AG04449 (cell line): ENCODE measurements at regions not wholly inside any gene's neighbourhood (a gene's known extent, or its start where the extent isn't known, plus 50 kb on each side); places are given as distances from the start of the nearest gene placed in this dataset.
"Not testable (repeated sequence)": the region's sequence is repeated elsewhere in the genome, so short reads cannot be mapped to it uniquely, and the experiment has no call there.

ENCODE experiments used
- CTCF ChIA-PET: fragments of 350-600 bp; formaldehyde crosslinking; extraction: SDS; loops from one replicate; lab custom pipeline; 2021; ENCODE audit warnings: antibody characterized with exemption; lab: Yijun Ruan, JAX
- POLR2A ChIA-PET: fragments of 400-600, 350-600 bp; formaldehyde crosslinking; extraction: SDS; loops from one replicate; lab custom pipeline; 2020; ENCODE audit warnings: antibody characterized with exemption, inconsistent platforms; lab: Yijun Ruan, JAX
- DNase-seq: peaks from one replicate; pipeline ENCODE4 v3.0.0-alpha.2; 2010; ENCODE audit warnings: low read depth, low spot score
- H3K4me3 ChIP-seq: 2 replicates; pipeline ENCODE4 v1.5.1; 2011; ENCODE audit warnings: low read depth, mild to moderate bottlenecking, control low read depth, low read length
- CTCF ChIP-seq: IDR thresholded peaks from one replicate; pipeline ENCODE4 v1.5.1; 2011; ENCODE audit warnings: mild to moderate bottlenecking, moderate library complexity, low read length, control low read depth, inconsistent platforms; ENCODE audit not compliant: insufficient read depth; ENCODE audit errors: missing control alignments

DNA sequence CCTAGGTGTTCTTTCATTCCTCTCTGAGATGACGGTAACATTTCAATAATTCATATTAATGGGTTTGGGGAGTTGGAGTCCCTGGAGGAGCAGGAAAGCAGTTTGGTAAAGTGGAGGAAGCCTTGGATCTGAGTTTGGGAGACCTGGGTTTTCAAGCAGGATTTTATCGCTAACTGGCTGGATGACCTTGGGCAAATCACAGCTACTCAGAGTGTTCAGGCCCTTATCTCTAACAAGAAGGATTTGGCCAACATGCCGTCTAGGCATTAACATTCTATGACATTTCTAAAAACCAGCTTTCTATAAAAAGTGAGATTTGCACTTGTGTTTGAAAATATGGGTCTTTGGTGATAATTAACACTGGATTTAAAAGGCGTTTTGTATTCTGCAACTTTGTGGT, 59.7 kb upstream of the MEX3C start:
- DNase-seq = no peak
- CTCF ChIA-PET = no interaction called here
- H3K4me3 ChIP-seq = no peak overlapping the region
- POLR2A ChIA-PET = no interaction called here
- TF ChIP-seq CTCF = no peak

DNA sequence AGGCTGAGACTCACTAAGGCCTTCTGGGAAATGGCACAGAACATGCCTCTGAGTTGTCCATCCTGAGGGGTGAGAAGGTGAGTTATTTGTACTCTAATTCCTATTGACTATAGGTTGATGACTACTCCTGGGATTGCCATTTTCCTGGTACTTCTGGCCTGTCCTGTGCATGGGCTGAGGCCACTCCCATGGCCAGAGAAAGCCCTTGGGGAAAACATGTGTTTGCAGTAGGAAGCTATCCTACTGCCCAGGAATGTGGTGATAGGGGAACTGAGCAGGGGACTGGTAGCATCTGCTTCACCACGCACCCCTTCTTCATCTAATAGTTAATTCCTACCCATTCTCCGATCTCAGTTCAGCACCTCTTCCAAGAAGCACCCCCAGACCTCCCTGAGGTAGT, 62.6 kb upstream of the MEX3C start:
- no peak overlapping the region for H3K4me3 ChIP-seq
- ChIA-PET POLR2A (no interaction called here), CTCF (no interaction called here)
- TF ChIP-seq CTCF = no peak
- DNase-seq = no peak

DNA sequence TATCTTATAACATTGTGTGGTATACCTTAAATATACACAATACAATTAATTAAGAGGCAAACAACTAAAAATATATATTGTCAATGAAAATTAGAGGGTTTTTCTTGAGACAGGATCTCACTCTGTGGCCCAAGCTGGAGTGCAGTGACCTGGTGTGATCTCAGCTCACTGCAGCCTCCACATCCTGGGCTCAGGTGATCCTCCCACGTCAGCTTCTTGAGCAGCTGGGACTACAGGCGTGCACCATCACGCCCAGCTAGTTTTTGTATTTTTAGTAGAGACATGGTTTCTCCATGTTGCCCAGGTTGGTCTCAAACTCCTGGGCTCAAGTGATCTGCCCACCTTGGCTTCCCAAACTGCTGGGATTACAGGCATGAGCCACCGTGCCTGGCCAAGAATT, 68.6 kb upstream of the MEX3C start:
- POLR2A ChIA-PET, H3K4me3 ChIP-seq, CTCF ChIA-PET, DNase-seq: not testable (repeated sequence)

DNA sequence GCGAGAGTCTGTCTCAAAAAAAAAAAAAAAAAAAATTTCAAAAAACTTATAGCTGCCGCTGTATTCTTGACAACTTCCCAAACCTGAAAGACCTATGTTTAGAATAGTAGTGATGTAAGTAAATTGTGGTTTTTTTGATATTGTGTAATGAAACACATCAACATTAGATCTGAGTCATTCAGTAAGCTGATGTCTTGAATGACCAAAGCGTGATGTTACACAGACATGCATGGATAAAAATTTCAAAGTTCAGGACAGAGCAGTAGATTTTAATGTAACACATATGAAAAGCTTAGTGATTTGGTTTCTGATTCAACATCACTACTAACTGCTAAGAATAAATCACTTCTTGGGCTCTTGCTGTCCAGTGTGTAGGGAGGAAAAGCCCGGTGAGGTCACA, 69.3 kb upstream of the MEX3C start:
- CTCF ChIA-PET = no interaction called here
- no peak overlapping the region for H3K4me3 ChIP-seq
- no peak for TF ChIP-seq CTCF
- POLR2A ChIA-PET = interaction anchor here (0.5 kb wide), 1 partner anchor 9 kb away, joined by 3 read pairs; no protein-coding TSS in a partner anchor
- no peak for DNase-seq

GRCh38 chr18:51273437-51273836, 76.0 kb upstream of the MEX3C start:
- ChIA-PET CTCF (no interaction called here), POLR2A (no interaction called here)
- DNase-seq = no peak
- no peak for TF ChIP-seq CTCF
- no peak overlapping the region for H3K4me3 ChIP-seq

DNA sequence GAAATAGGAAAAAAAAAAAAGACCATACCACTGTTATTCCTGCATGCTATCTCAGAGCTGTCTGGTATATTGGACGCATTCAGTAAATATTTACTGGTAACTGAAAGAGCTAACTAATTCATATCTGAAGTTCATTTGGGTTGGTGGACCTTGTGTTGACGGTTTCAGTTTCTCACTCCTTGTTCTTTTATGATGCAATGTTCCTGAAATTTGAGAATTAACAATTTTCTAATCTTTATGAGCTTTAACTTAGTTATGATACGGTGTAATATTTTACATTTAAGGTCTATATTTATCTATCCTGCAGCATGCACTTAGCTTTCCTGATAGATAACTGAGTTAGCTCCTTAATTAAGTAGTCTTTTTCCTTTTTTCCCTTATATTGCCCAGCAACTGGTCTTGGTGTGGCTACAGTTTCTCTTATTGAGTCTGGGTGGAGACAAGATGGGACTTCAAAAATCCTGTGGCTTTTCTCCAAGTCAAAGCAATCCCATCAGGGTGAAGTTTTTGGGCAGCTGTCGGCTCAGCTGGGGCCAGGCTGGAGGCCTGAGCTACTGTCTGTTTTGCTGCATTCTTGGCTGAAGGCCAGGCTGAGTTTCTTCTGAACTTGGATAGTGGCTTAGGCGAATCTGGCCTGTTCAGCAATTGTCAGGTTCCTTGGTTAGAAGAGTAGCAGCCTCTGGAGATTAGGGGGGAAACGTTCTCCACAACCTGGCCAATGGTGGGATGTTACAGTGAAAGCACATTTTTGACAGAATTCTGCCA, 78.4 kb upstream of the MEX3C start:
- TF ChIP-seq CTCF = no peak
- H3K4me3 ChIP-seq = no peak overlapping the region
- CTCF ChIA-PET = no interaction called here
- no peak for DNase-seq
- POLR2A ChIA-PET = interaction anchor here (0.6 kb wide), 1 partner anchor 9 kb away, joined by 3 read pairs; no protein-coding TSS in a partner anchor
